ENCODE measurements at regions not wholly inside any gene's neighbourhood (a gene's known extent, or its start where the extent isn't known, plus 50 kb on each side); places are given as distances from the start of the nearest gene placed in this dataset.

DNA sequence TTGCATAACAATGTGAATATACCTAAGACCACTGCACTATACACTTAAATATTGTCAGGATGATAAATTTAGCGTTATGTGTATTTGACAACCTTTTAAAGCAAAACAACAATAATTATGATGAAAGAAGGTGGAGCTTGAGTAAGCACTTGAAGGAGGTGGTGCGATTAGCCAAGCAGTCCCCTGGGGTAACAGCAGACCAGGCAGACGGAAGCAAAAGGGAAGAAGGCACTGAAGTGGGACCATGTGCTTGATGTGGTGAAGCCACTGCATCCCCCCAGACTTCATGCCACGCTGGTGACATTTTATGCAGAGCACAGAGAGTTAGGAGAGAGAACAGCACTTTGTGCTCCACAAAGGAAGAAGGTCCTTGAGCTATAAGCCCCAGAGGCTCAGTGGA is 58.3 kb upstream of the ZNF507 start:
- DNase-seq (ENCODE audit: low spot score): peak; percentile 23

DNA sequence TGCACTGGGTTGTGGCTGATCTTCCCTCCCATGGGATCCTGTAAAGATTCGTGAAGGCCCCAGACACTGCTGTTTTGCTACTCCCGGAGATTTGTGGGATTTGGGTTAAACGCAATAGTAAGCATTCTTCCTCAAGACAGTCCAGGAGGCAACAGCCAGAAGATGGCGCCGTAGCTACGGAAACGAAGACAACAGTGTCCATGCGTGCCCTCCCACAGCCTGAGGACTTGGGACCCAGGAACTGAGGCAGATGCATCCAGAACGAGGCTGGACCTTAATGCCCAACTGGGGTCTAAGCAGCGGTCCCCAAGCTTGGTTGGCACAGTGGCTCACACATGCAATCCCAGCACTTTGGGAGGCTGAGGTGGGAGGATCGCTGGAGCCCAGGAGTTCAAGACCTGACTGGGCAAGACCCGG is 57.6 kb upstream of the ZNF507 start:
- DNase-seq (ENCODE audit: low spot score): peak; percentile 54

DNA sequence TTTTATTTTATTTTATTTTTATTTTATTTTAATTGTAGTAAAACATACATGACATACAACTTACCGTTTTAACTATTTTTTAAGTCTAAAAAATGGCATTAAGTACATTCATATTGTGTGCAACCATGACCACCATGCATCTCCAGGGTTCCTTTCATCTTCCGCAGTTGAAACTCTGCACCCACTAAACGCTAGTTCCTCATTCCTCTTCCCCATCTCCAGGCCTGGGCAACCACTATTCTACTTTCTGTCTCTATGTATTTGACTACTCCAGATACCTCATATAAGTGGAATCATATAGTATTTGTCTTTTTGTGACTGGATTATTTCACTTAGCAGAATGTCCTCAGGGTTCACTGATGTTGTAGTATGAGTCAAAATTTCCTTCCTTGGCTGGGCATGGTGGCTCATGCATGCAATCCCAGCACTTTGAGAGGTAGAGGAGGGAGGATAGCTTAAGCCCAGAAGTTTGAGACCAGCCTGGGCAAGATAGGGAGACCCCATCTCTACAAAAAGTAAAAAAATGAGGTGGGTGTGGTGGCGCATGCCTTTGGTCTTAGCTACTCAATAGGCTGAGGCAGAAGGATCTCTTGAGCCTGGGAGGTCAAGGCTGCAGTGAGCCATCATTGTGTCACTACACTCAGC is 55.7 kb upstream of the ZNF507 start:
- peak; percentile 7 for DNase-seq (ENCODE audit: low spot score)

GRCh38 chr19:32291876-32292275 is 53.5 kb upstream of the ZNF507 start:
- DNase-seq (ENCODE audit: low spot score): peak; percentile 14

DNA sequence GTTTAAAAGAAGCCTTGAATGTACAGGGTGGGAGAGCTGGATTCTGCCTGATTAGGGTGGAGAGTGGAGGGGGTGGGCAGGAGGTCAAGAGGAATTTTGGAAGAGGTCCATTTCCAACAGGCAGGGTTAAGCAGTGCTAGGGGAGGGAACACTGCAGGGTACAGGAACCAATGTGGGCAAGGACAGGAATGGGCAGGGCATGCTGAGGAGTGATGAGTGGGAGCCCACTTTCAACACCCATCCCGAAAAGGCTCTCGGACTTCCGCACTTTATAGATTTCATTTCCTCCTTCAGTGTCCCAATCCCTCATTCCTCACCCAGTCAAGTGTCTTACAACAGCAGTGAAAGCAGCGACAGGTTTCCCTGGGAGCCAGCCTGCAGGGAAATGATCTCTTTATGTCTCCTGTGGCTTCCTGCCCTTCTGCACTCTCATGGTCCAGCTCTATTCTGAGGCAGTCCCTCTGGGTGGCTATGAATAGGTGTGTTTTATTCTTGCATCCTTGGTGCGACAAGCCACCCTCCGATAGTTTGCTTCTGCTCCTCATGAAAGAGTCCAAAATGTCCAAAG is 50.5 kb upstream of the ZNF507 start:
- no peak for DNase-seq (ENCODE audit: low spot score)

All from ureter (tissue), 1 donor.